ENCODE measurements at regions not wholly inside any gene's neighbourhood (a gene's known extent, or its start where the extent isn't known, plus 50 kb on each side); places are given as distances from the start of the nearest gene placed in this dataset.

DNA sequence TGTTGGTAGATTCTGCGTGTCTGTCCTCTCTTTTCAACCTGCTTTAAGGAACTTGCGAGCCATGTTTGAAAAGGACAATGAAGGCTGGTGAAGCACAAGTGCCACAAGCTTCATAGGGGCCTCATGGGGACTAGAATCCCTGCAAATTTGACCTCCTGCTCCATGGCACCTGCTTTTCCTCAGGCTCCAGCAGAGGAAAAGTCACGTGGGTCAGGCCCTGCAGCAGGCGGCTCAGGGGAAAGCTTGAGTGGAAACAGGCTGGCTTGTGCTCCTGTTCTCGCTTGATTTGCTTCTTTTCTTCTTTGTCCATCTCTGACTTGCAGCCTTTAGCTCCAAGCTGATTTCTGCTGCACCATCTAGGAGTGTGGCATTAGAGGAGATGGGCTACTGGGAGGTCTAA lies 187.6 kb upstream of the MAST4 start:
- 87 to 94% (median 92%) methylated on average over 5 of the region's 5 CpGs for WGBS, 3 donors
- Histone ChIP-seq H3K4me3 (no peak overlapping the region), H3K9me3 (no peaks in the 10 kb centered on the region), H3K4me1 (ENCODE audit: insufficient read depth) (no peaks in the 10 kb centered on the region), H3K27me3 (no peaks in the 10 kb centered on the region), H3K36me3 (no peaks in the 10 kb centered on the region), H3K27ac (no peak overlapping the region)
- intact Hi-C loops (cut with DNase I): no loop called here
- DNase-seq: no peak
- TF ChIP-seq CTCF (IDR thresholded peaks at IDR 0.05) (no peak), EP300 (IDR thresholded peaks at IDR 0.05) (no peak), POLR2A (IDR thresholded peaks at IDR 0.05) (no peak)

- TF ChIP-seq CTCF (IDR thresholded peaks at IDR 0.05) (no peak), EP300 (IDR thresholded peaks at IDR 0.05) (no peak), POLR2A (IDR thresholded peaks at IDR 0.05) (no peak)
- no peak for DNase-seq
- intact Hi-C loops (cut with DNase I): no loop called here
- WGBS, 3 donors: 72 to 75% (median 73%) methylated on average over 7 of the region's 7 CpGs
- Histone ChIP-seq H3K36me3 (no peaks in the 10 kb centered on the region), H3K27me3 (no peaks in the 10 kb centered on the region), H3K27ac (no peak overlapping the region), H3K4me1 (ENCODE audit: insufficient read depth) (no peaks in the 10 kb centered on the region), H3K4me3 (no peak overlapping the region), H3K9me3 (no peaks in the 10 kb centered on the region)
Measured at GRCh38 chr5:66410122-66410521, 186.1 kb upstream of the MAST4 start.

- intact Hi-C loops (cut with DNase I): no loop called here
- Histone ChIP-seq H3K27me3 (no peaks in the 10 kb centered on the region), H3K4me1 (ENCODE audit: insufficient read depth) (no peaks in the 10 kb centered on the region), H3K36me3 (no peaks in the 10 kb centered on the region), H3K4me3 (no peak overlapping the region), H3K9me3 (no peaks in the 10 kb centered on the region), H3K27ac (no peak overlapping the region)
- DNase-seq: no peak
- WGBS, 3 donors: 56 to 97% (median 87%) methylated on average over 1 of the region's 1 CpG
- TF ChIP-seq POLR2A (IDR thresholded peaks at IDR 0.05) (no peak), EP300 (IDR thresholded peaks at IDR 0.05) (no peak), CTCF (IDR thresholded peaks at IDR 0.05) (no peak)
Measured at GRCh38 chr5:66411701-66412100, 184.5 kb upstream of the MAST4 start.

- Histone ChIP-seq H3K27me3 (no peaks in the 10 kb centered on the region), H3K9me3 (no peaks in the 10 kb centered on the region), H3K36me3 (no peaks in the 10 kb centered on the region), H3K4me3 (no peak overlapping the region), H3K4me1 (ENCODE audit: insufficient read depth) (no peaks in the 10 kb centered on the region), H3K27ac (no peak overlapping the region)
- 52 to 75% (median 54%) methylated on average over 1 of the region's 1 CpG for WGBS, 3 donors
- DNase-seq: no peak
- intact Hi-C loops (cut with DNase I): no loop called here
- TF ChIP-seq CTCF (IDR thresholded peaks at IDR 0.05) (no peak), POLR2A (IDR thresholded peaks at IDR 0.05) (no peak), EP300 (IDR thresholded peaks at IDR 0.05) (no peak)
Measured at GRCh38 chr5:66413931-66414330, 182.3 kb upstream of the MAST4 start.

- TF ChIP-seq CTCF (IDR thresholded peaks at IDR 0.05): no peak
- no peak for TF ChIP-seq POLR2A (IDR thresholded peaks at IDR 0.05)
- no peak for TF ChIP-seq EP300 (IDR thresholded peaks at IDR 0.05)
- H3K36me3 ChIP-seq: no peaks in the 10 kb centered on the region
- no peaks in the 10 kb centered on the region for H3K27me3 ChIP-seq
- intact Hi-C loops (cut with DNase I): no loop called here
- H3K4me1 ChIP-seq (ENCODE audit: insufficient read depth): no peaks in the 10 kb centered on the region
- no peak overlapping the region for H3K27ac ChIP-seq
- no peaks in the 10 kb centered on the region for H3K9me3 ChIP-seq
- no peak for DNase-seq
- no peak overlapping the region for H3K4me3 ChIP-seq
Measured at GRCh38 chr5:66415208-66415607, 181.0 kb upstream of the MAST4 start.

Measured in ovary (tissue), 7 donors.